GM12864 (cell line): ENCODE measurements at regions not wholly inside any gene's neighbourhood (a gene's known extent, or its start where the extent isn't known, plus 50 kb on each side); places are given as distances from the start of the nearest gene placed in this dataset.

Source experiments
- DNase-seq: peaks from one replicate; pipeline ENCODE4 v3.0.0-alpha.2; 2011; ENCODE audit warnings: low read depth
- H3K4me3 ChIP-seq: 2 replicates; pipeline ENCODE4 v1.5.1; 2011; ENCODE audit warnings: mild to moderate bottlenecking, low read depth, low read length, control low read depth
- TF ChIP-seq, protein P1 (sequence below): IDR thresholded peaks from 2 replicates; pipeline ENCODE4 v1.5.1; 2011; ENCODE audit warnings: low read depth, mild to moderate bottlenecking, moderate library complexity, low read length, control low read depth, inconsistent platforms; ENCODE audit errors: missing control alignments

DNA sequence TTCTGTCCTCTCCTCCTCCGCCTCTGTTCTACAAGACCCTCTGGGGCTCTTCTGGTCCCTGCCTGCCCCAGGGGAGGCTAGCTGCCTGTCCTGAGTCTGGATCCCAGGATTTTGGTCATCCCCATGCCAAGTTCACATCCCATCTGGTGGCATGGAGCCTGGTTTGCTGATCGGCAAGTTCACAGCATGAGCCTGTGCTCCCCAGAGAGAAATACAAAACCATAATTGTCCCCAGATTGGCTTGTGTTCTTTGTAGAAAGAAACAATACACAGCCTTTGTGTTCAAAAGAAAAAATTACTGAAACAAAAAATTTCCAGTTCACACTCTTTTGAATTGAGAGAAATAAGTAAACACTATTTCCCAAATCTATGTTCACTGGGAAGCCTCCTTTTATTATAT lies 149.4 kb upstream of the ZC3H12A start:
- no peak overlapping the region for H3K4me3 ChIP-seq
- TF ChIP-seq, protein P1, sequence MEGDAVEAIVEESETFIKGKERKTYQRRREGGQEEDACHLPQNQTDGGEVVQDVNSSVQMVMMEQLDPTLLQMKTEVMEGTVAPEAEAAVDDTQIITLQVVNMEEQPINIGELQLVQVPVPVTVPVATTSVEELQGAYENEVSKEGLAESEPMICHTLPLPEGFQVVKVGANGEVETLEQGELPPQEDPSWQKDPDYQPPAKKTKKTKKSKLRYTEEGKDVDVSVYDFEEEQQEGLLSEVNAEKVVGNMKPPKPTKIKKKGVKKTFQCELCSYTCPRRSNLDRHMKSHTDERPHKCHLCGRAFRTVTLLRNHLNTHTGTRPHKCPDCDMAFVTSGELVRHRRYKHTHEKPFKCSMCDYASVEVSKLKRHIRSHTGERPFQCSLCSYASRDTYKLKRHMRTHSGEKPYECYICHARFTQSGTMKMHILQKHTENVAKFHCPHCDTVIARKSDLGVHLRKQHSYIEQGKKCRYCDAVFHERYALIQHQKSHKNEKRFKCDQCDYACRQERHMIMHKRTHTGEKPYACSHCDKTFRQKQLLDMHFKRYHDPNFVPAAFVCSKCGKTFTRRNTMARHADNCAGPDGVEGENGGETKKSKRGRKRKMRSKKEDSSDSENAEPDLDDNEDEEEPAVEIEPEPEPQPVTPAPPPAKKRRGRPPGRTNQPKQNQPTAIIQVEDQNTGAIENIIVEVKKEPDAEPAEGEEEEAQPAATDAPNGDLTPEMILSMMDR: no peak
- no peak for DNase-seq

- DNase-seq: no peak
- H3K4me3 ChIP-seq: no peak overlapping the region
These were observed 148.6 kb upstream of the ZC3H12A start for GRCh38 chr1:37325509-37326437.

GRCh38 chr1:37332126-37332525 lies 142.3 kb upstream of the ZC3H12A start:
- DNase-seq: no peak
- TF ChIP-seq, protein P1: no peak
- H3K4me3 ChIP-seq: no peak overlapping the region

More at GRCh38 chr1:37325509-37326437, 148.6 kb upstream of the ZC3H12A start:
- TF ChIP-seq, protein P1: no peak

GRCh38 chr1:37338658-37339057 lies 135.7 kb upstream of the ZC3H12A start:
- no peak overlapping the region for H3K4me3 ChIP-seq
- no peak for DNase-seq
- TF ChIP-seq, protein P1: no peak

DNA sequence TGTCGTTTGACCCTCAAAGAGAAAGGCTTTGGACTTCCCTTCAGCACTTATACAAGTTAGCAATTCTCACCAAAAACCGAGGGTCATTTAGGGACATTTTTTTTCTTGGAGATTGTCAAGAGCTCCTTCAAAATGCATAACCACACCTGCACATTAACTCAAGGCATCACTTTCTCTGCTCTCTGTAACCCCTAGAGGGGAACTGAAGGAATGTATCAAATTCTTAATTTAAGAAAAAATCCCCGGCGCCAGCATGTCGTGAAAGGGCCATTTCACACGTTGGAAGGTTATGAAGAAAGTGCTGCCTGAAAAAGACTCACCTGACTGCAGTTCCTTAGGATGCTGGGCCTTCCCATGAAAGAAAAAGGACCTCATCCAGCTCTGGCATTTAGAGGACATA lies 131.6 kb upstream of the ZC3H12A start:
- TF ChIP-seq, protein P1: no peak

DNA sequence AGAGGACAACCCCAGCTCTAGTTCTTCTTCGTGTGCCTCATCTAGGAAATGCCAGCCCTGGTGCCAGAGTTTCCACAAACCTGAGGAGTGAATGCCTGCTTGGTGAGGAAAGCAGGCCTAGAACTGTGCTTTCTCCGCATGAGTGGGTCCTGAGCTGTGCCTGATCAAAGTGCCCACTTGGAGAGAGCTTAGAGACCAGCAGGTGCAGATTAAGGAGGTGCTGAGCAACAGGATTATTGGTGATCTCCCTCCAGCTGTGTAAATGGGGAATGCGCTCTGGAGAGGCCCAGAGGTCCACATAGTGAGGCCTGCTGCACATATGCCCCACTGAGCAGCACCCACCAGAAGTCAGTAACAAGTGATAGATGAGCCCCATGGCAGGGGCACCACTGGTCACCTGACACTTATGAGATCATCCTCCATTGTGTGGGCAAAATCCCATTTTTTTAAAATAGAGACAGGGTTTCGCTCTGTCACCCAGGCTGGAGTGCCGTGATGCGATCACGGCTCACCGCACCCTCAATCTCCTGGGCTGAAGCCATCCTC lies 127.2 kb upstream of the ZC3H12A start:
- no peak for DNase-seq
- TF ChIP-seq, protein P1: no peak
- no peak overlapping the region for H3K4me3 ChIP-seq

More for the DNA sequence above, 131.6 kb upstream of the ZC3H12A start:
- H3K4me3 ChIP-seq: no peak overlapping the region
- DNase-seq: no peak
